K562 (cell line): ENCODE measurements at regions not wholly inside any gene's neighbourhood (a gene's known extent, or its start where the extent isn't known, plus 50 kb on each side); places are given as distances from the start of the nearest gene placed in this dataset.

Experiments
- CTCF ChIP-seq, 3 experiments: IDR thresholded peaks in 2 of 3; conservative IDR thresholded peaks in 1 of 3; 2 replicates each; pipeline ENCODE4 v1.5.1; 2011 to 2012; ENCODE audit warnings: low read length in 3 of 3, mild to moderate bottlenecking in 3 of 3, control low read depth in 2 of 3, improper control_type of control experiment in 1 of 3, inconsistent platforms in 1 of 3, low read depth in 1 of 3, mixed read lengths in 1 of 3, moderate library complexity in 1 of 3; ENCODE audit not compliant: insufficient read depth in 2 of 3
- EGR1 ChIP-seq: fragments of 450-650 bp; conservative IDR thresholded peaks from 2 replicates; pipeline ENCODE4 v1.6.1; 2017; ENCODE audit warnings: mild to moderate bottlenecking
- ERF ChIP-seq: fragments of 450-650 bp; formaldehyde crosslinking; IDR thresholded peaks from 2 replicates; pipeline ENCODE4 v1.4.0; 2020; ENCODE audit warnings: mild to moderate bottlenecking, mixed read lengths
- ETV6 ChIP-seq, 3 experiments: fragments of 150-350 bp in 1 of 3; sonication (generic) in 1 of 3; formaldehyde crosslinking in 1 of 3; IDR thresholded peaks; 2 replicates each; pipeline versions ENCODE4 v1.6.1 to v1.8.0; 2014 to 2022; ENCODE audit warnings: borderline replicate concordance in 2 of 3, low read depth in 2 of 3, antibody characterized with exemption in 1 of 3, low read length in 1 of 3, mild to moderate bottlenecking in 1 of 3, missing genetic modification reagents in 1 of 3
- GMEB1 ChIP-seq: fragments of 250-450 bp; sonication (Bioruptor Pico); IDR thresholded peaks from 2 replicates; pipeline ENCODE4 v1.4.0; 2020; ENCODE audit warnings: mild to moderate bottlenecking
- HNRNPL ChIP-seq: fragments of 200-400 bp; formaldehyde crosslinking; IDR thresholded peaks from 2 replicates; pipeline ENCODE4 v1.6.1; 2017; ENCODE audit warnings: low read depth, mild to moderate bottlenecking, low read length
- IRF2 ChIP-seq: sonication (generic); formaldehyde crosslinking; IDR thresholded peaks from 2 replicates; pipeline ENCODE4 v1.8.1; 2022; ENCODE audit warnings: mild to moderate bottlenecking, missing genetic modification reagents
- L3MBTL2 ChIP-seq: fragments of 450-650 bp; IDR thresholded peaks from 2 replicates; pipeline ENCODE4 v1.6.1; 2016; ENCODE audit warnings: mild to moderate bottlenecking, moderate library complexity
- MCM3 ChIP-seq: fragments of 450-650 bp; IDR thresholded peaks from 2 replicates; pipeline ENCODE4 v1.6.1; 2016
- ZBTB9 ChIP-seq: fragments of 450-650 bp; formaldehyde crosslinking; IDR thresholded peaks from 2 replicates; pipeline ENCODE4 v1.4.0; 2020; ENCODE audit warnings: mild to moderate bottlenecking, moderate library complexity
- ZKSCAN3 ChIP-seq: fragments of 250-450 bp; sonication (Bioruptor Pico); IDR thresholded peaks from 2 replicates; pipeline ENCODE4 v1.4.0; 2020
- ZNF197 ChIP-seq: fragments of 200-800 bp; sonication (Bioruptor generic); IDR thresholded peaks from 2 replicates; pipeline ENCODE4 v1.6.1; 2016; ENCODE audit warnings: low read depth, missing genetic modification characterization, missing compliant biosample characterization
- ZNF253 ChIP-seq: fragments of 250-450 bp; sonication (Bioruptor Pico); conservative IDR thresholded peaks from 2 replicates; pipeline ENCODE4 v1.6.1; 2021; ENCODE audit warnings: mild to moderate bottlenecking
- ZZZ3 ChIP-seq: fragments of 450-650 bp; IDR thresholded peaks from 2 replicates; pipeline ENCODE4 v1.6.1; 2016; ENCODE audit warnings: antibody characterized with exemption, mild to moderate bottlenecking, moderate library complexity

GRCh38 chr5:12911156-12911555 is 1006.9 kb upstream of the CTNND2 start:
- TF ChIP-seq IRF2 (no peak), EGR1 (no peak), ETV6 (IDR thresholded peaks at IDR 0.05; ENCODE audit: borderline replicate concordance in 1 of 2, low read depth in 2 of 2, low read length in 1 of 2) (no peak), ETV6 (CRISPR knock-in tag; IDR thresholded peaks at IDR 0.05; ENCODE audit: borderline replicate concordance) (no peak), HNRNPL (no peak), L3MBTL2 (no peak), ZBTB9 (CRISPR knock-in tag) (no peak), ZNF197 (CRISPR knock-in tag) (no peak), ERF (CRISPR knock-in tag) (no peak), ZNF253 (CRISPR knock-in tag) (no peak), ZKSCAN3 (CRISPR knock-in tag) (no peak), CTCF (IDR thresholded peaks at IDR 0.05 in 2 of 3, conservative IDR thresholded peaks at IDR 0.05 in 1 of 3; ENCODE audit: insufficient read depth in 2 of 3, low read depth in 1 of 3, low read length in 3 of 3) (no peak), MCM3 (no peak), ZZZ3 (no peak), GMEB1 (no peak)
